ENCODE measurements at regions not wholly inside any gene's neighbourhood (a gene's known extent, or its start where the extent isn't known, plus 50 kb on each side); places are given as distances from the start of the nearest gene placed in this dataset.

- TF ChIP-seq CTCF (conservative IDR thresholded peaks at IDR 0.05; ENCODE audit: low read length) (no peak), EZH2phosphoT487 (IDR thresholded peaks at IDR 0.05; ENCODE audit: borderline replicate concordance) (no peak)
Observed at GRCh38 chr5:93331863-93332262, 249.2 kb downstream of the NR2F1-AS1 start.

Measured in Loucy (cell line).